GM23338 (cell line): ENCODE measurements at regions not wholly inside any gene's neighbourhood (a gene's known extent, or its start where the extent isn't known, plus 50 kb on each side); places are given as distances from the start of the nearest gene placed in this dataset.

Experiments used
- ATAC-seq: fragments of 200-7000 bp; cut with Tn5 transposase; 3 replicates; pipeline ENCODE4 v1.9.1; 2020
- DNase-seq: peaks from one replicate; pipeline ENCODE4 v3.0.0-alpha.2; 2015; ENCODE audit warnings: low spot score
- H2AFZ ChIP-seq: fragments of 200-600 bp; sonication (generic); 2 replicates; pipeline ENCODE4 v1.8.0; 2016; ENCODE audit warnings: antibody characterized with exemption, mild to moderate bottlenecking, moderate library complexity
- H3F3A ChIP-seq: fragments of 200-600 bp; sonication (generic); replicated peaks from 2 replicates; pipeline ENCODE4 v1.8.0; 2017; ENCODE audit warnings: antibody characterized with exemption, mixed run types, low read depth
- H3K27ac ChIP-seq: fragments of 200-600 bp; sonication (generic); 2 replicates; pipeline ENCODE4 v1.6.1; 2016; ENCODE audit warnings: low read depth
- H3K27me3 ChIP-seq: fragments of 200-600 bp; sonication (generic); 2 replicates; pipeline ENCODE4 v1.8.0; 2016; ENCODE audit warnings: mild to moderate bottlenecking, mixed run types, moderate library complexity; ENCODE audit not compliant: insufficient read depth
- H3K36me3 ChIP-seq: fragments of 200-600 bp; sonication (generic); 2 replicates; pipeline ENCODE4 v1.8.0; 2016; ENCODE audit warnings: mild to moderate bottlenecking; ENCODE audit not compliant: insufficient read depth
- H3K4me1 ChIP-seq: fragments of 200-600 bp; sonication (generic); 2 replicates; pipeline ENCODE4 v1.8.0; 2016; ENCODE audit warnings: mild to moderate bottlenecking, moderate library complexity; ENCODE audit not compliant: insufficient read depth
- H3K4me2 ChIP-seq: fragments of 200-600 bp; sonication (generic); 2 replicates; pipeline ENCODE4 v1.7.1; 2017; ENCODE audit warnings: mixed run types
- H3K4me3 ChIP-seq: fragments of 200-600 bp; sonication (generic); 2 replicates; pipeline ENCODE4 v1.6.1; 2016; ENCODE audit warnings: mixed run types
- H3K79me2 ChIP-seq: fragments of 200-600 bp; sonication (generic); replicated peaks from 2 replicates; pipeline ENCODE4 v1.8.0; 2017; ENCODE audit warnings: mild to moderate bottlenecking; ENCODE audit not compliant: insufficient read depth
- H3K9me2 ChIP-seq: fragments of 200-600 bp; sonication (generic); 2 replicates; pipeline ENCODE4 v1.8.0; 2017; ENCODE audit not compliant: insufficient read depth
- H4K20me1 ChIP-seq: fragments of 200-600 bp; sonication (generic); replicated peaks from 2 replicates; pipeline ENCODE4 v1.8.0; 2017; ENCODE audit warnings: mild to moderate bottlenecking; ENCODE audit not compliant: insufficient read depth
- H3K27ac Mint-ChIP-seq: 2 replicates; pipeline ENCODE4 v1.8.0; 2020; ENCODE audit warnings: inconsistent platforms, mild to moderate bottlenecking, moderate library complexity, mixed read lengths
- H3K27me3 Mint-ChIP-seq: 3 replicates; pipeline ENCODE4 v1.8.0; 2022; ENCODE audit warnings: low read depth, mild to moderate bottlenecking, moderate library complexity, mixed read lengths, inconsistent platforms; ENCODE audit not compliant: insufficient read depth, poor library complexity
- H3K36me3 Mint-ChIP-seq: 3 replicates; pipeline ENCODE4 v1.8.0; 2021; ENCODE audit warnings: low read depth, mild to moderate bottlenecking, inconsistent platforms, moderate library complexity, mixed read lengths
- H3K4me1 Mint-ChIP-seq: 3 replicates; pipeline ENCODE4 v1.8.0; 2020; ENCODE audit warnings: mild to moderate bottlenecking, inconsistent platforms, mixed read lengths
- H3K4me3 Mint-ChIP-seq: 3 replicates; pipeline ENCODE4 v1.8.0; 2021; ENCODE audit warnings: moderate library complexity, mild to moderate bottlenecking, inconsistent platforms, mixed read lengths
- H3K9me3 Mint-ChIP-seq: 3 replicates; pipeline ENCODE4 v1.8.0; 2020; ENCODE audit warnings: moderate library complexity, mild to moderate bottlenecking, inconsistent platforms, mixed read lengths
- CREB1 ChIP-seq: fragments of 250-450 bp; sonication (Bioruptor Pico); IDR thresholded peaks from 2 replicates; pipeline ENCODE4 v1.5.0; 2020; ENCODE audit warnings: low read depth, mild to moderate bottlenecking, moderate library complexity
- EZH2 ChIP-seq: fragments of 200-600 bp; sonication (generic); IDR thresholded peaks from one replicate; pipeline ENCODE4 v1.8.0; 2017; ENCODE audit warnings: antibody characterized with exemption, mild to moderate bottlenecking, low read depth; ENCODE audit not compliant: unreplicated experiment
- EZH2phosphoT487 ChIP-seq: fragments of 200-600 bp; sonication (generic); IDR thresholded peaks from one replicate; pipeline ENCODE4 v1.8.1; 2018; ENCODE audit warnings: antibody characterized with exemption; ENCODE audit not compliant: unreplicated experiment
- JUNB ChIP-seq: IDR thresholded peaks from one replicate; pipeline ENCODE4 v1.6.1; 2016; ENCODE audit warnings: antibody characterized with exemption; ENCODE audit not compliant: unreplicated experiment
- NANOG ChIP-seq: IDR thresholded peaks from 2 replicates; pipeline ENCODE4 v1.6.1; 2016; ENCODE audit warnings: antibody characterized with exemption, borderline replicate concordance
- POLR2AphosphoS5 ChIP-seq: IDR thresholded peaks from 2 replicates; pipeline ENCODE4 v1.6.1; 2016; ENCODE audit warnings: antibody characterized with exemption, low read depth
- STAT1 ChIP-seq: IDR thresholded peaks from one replicate; pipeline ENCODE4 v1.6.1; 2016; ENCODE audit warnings: antibody characterized with exemption; ENCODE audit not compliant: unreplicated experiment
- ZNF114 ChIP-seq: fragments of 250-450 bp; sonication (Bioruptor Pico); IDR thresholded peaks from 2 replicates; pipeline ENCODE4 v1.5.0; 2020; ENCODE audit warnings: mild to moderate bottlenecking, moderate library complexity
- ZNF331 ChIP-seq: fragments of 250-450 bp; sonication (Bioruptor Pico); IDR thresholded peaks from 2 replicates; pipeline ENCODE4 v1.5.0; 2020; ENCODE audit warnings: low read depth, mild to moderate bottlenecking, moderate library complexity
- TF ChIP-seq, protein P1 (sequence below): IDR thresholded peaks from one replicate; pipeline ENCODE4 v1.6.1; 2018; ENCODE audit warnings: antibody characterized with exemption; ENCODE audit not compliant: unreplicated experiment
- TF ChIP-seq, protein P2 (sequence below), 2 experiments: fragments of 200-600 bp in 1 of 2; sonication (generic) in 1 of 2; conservative IDR thresholded peaks; 2 replicates each; pipeline versions ENCODE4 v1.5.1 to v1.6.1; 2016 to 2017; ENCODE audit warnings: antibody characterized with exemption in 2 of 2, low read depth in 2 of 2, mild to moderate bottlenecking in 2 of 2, moderate library complexity in 1 of 2
- TF ChIP-seq, protein P3 (sequence below): IDR thresholded peaks from 2 replicates; pipeline ENCODE4 v1.6.1; 2016; ENCODE audit warnings: antibody characterized with exemption
- TF ChIP-seq, protein P4 (sequence below): fragments of 250-450 bp; sonication (Bioruptor Pico); IDR thresholded peaks from 2 replicates; pipeline ENCODE4 v1.5.0; 2020; ENCODE audit warnings: mild to moderate bottlenecking, moderate library complexity

DNA sequence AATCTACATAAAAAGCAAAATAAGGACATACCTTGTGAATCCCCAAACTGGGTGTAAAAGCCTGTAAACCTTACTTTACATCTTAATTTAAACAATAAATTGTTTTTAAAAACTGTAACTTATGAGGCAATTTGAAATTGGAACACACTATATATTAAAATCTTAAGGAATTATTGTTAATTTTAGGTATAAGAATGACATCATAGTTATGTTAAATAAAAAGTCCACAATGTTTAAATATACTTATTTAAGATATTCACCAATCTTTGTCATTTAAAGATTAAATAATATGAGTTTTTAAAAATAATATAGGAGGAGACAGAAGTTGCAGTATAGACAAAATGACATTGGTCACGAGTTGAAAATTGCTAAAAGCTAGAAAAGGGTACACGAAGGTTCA is 621.9 kb upstream of the POU3F2 start:
- H3K27ac Mint-ChIP-seq, result no peak overlapping the region
- no peaks in the 10 kb centered on the region for H3K36me3 Mint-ChIP-seq
- Histone ChIP-seq H3K4me3 (no peak overlapping the region), H3F3A (no peaks in the 10 kb centered on the region), H3K79me2 (no peaks in the 10 kb centered on the region), H3K4me1 (no peaks in the 10 kb centered on the region), H3K36me3 (no peaks in the 10 kb centered on the region), H4K20me1 (no peaks in the 10 kb centered on the region), H3K4me2 (no peak overlapping the region), H2AFZ (no peak overlapping the region), H3K27ac (no peak overlapping the region), H3K27me3 (no peaks in the 10 kb centered on the region), H3K9me2 (no peaks in the 10 kb centered on the region)
- no peaks in the 10 kb centered on the region for H3K27me3 Mint-ChIP-seq
- TF ChIP-seq EZH2phosphoT487, result no peak
- TF ChIP-seq JUNB, result no peak
- TF ChIP-seq, protein P1, sequence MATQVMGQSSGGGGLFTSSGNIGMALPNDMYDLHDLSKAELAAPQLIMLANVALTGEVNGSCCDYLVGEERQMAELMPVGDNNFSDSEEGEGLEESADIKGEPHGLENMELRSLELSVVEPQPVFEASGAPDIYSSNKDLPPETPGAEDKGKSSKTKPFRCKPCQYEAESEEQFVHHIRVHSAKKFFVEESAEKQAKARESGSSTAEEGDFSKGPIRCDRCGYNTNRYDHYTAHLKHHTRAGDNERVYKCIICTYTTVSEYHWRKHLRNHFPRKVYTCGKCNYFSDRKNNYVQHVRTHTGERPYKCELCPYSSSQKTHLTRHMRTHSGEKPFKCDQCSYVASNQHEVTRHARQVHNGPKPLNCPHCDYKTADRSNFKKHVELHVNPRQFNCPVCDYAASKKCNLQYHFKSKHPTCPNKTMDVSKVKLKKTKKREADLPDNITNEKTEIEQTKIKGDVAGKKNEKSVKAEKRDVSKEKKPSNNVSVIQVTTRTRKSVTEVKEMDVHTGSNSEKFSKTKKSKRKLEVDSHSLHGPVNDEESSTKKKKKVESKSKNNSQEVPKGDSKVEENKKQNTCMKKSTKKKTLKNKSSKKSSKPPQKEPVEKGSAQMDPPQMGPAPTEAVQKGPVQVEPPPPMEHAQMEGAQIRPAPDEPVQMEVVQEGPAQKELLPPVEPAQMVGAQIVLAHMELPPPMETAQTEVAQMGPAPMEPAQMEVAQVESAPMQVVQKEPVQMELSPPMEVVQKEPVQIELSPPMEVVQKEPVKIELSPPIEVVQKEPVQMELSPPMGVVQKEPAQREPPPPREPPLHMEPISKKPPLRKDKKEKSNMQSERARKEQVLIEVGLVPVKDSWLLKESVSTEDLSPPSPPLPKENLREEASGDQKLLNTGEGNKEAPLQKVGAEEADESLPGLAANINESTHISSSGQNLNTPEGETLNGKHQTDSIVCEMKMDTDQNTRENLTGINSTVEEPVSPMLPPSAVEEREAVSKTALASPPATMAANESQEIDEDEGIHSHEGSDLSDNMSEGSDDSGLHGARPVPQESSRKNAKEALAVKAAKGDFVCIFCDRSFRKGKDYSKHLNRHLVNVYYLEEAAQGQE, result no peak
- TF ChIP-seq, protein P2, sequence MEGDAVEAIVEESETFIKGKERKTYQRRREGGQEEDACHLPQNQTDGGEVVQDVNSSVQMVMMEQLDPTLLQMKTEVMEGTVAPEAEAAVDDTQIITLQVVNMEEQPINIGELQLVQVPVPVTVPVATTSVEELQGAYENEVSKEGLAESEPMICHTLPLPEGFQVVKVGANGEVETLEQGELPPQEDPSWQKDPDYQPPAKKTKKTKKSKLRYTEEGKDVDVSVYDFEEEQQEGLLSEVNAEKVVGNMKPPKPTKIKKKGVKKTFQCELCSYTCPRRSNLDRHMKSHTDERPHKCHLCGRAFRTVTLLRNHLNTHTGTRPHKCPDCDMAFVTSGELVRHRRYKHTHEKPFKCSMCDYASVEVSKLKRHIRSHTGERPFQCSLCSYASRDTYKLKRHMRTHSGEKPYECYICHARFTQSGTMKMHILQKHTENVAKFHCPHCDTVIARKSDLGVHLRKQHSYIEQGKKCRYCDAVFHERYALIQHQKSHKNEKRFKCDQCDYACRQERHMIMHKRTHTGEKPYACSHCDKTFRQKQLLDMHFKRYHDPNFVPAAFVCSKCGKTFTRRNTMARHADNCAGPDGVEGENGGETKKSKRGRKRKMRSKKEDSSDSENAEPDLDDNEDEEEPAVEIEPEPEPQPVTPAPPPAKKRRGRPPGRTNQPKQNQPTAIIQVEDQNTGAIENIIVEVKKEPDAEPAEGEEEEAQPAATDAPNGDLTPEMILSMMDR (conservative IDR thresholded peaks at IDR 0.05; ENCODE audit: low read depth in 2 of 2), result no peak
- no peak for TF ChIP-seq ZNF114 (CRISPR knock-in tag)
- TF ChIP-seq, protein P3, sequence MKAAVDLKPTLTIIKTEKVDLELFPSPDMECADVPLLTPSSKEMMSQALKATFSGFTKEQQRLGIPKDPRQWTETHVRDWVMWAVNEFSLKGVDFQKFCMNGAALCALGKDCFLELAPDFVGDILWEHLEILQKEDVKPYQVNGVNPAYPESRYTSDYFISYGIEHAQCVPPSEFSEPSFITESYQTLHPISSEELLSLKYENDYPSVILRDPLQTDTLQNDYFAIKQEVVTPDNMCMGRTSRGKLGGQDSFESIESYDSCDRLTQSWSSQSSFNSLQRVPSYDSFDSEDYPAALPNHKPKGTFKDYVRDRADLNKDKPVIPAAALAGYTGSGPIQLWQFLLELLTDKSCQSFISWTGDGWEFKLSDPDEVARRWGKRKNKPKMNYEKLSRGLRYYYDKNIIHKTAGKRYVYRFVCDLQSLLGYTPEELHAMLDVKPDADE, result no peak
- TF ChIP-seq POLR2AphosphoS5, result no peak
- no peak for TF ChIP-seq NANOG
- no peak for TF ChIP-seq STAT1
- TF ChIP-seq EZH2, result no peak
- no peak for TF ChIP-seq ZNF331
- no peak for TF ChIP-seq CREB1
- TF ChIP-seq, protein P4, sequence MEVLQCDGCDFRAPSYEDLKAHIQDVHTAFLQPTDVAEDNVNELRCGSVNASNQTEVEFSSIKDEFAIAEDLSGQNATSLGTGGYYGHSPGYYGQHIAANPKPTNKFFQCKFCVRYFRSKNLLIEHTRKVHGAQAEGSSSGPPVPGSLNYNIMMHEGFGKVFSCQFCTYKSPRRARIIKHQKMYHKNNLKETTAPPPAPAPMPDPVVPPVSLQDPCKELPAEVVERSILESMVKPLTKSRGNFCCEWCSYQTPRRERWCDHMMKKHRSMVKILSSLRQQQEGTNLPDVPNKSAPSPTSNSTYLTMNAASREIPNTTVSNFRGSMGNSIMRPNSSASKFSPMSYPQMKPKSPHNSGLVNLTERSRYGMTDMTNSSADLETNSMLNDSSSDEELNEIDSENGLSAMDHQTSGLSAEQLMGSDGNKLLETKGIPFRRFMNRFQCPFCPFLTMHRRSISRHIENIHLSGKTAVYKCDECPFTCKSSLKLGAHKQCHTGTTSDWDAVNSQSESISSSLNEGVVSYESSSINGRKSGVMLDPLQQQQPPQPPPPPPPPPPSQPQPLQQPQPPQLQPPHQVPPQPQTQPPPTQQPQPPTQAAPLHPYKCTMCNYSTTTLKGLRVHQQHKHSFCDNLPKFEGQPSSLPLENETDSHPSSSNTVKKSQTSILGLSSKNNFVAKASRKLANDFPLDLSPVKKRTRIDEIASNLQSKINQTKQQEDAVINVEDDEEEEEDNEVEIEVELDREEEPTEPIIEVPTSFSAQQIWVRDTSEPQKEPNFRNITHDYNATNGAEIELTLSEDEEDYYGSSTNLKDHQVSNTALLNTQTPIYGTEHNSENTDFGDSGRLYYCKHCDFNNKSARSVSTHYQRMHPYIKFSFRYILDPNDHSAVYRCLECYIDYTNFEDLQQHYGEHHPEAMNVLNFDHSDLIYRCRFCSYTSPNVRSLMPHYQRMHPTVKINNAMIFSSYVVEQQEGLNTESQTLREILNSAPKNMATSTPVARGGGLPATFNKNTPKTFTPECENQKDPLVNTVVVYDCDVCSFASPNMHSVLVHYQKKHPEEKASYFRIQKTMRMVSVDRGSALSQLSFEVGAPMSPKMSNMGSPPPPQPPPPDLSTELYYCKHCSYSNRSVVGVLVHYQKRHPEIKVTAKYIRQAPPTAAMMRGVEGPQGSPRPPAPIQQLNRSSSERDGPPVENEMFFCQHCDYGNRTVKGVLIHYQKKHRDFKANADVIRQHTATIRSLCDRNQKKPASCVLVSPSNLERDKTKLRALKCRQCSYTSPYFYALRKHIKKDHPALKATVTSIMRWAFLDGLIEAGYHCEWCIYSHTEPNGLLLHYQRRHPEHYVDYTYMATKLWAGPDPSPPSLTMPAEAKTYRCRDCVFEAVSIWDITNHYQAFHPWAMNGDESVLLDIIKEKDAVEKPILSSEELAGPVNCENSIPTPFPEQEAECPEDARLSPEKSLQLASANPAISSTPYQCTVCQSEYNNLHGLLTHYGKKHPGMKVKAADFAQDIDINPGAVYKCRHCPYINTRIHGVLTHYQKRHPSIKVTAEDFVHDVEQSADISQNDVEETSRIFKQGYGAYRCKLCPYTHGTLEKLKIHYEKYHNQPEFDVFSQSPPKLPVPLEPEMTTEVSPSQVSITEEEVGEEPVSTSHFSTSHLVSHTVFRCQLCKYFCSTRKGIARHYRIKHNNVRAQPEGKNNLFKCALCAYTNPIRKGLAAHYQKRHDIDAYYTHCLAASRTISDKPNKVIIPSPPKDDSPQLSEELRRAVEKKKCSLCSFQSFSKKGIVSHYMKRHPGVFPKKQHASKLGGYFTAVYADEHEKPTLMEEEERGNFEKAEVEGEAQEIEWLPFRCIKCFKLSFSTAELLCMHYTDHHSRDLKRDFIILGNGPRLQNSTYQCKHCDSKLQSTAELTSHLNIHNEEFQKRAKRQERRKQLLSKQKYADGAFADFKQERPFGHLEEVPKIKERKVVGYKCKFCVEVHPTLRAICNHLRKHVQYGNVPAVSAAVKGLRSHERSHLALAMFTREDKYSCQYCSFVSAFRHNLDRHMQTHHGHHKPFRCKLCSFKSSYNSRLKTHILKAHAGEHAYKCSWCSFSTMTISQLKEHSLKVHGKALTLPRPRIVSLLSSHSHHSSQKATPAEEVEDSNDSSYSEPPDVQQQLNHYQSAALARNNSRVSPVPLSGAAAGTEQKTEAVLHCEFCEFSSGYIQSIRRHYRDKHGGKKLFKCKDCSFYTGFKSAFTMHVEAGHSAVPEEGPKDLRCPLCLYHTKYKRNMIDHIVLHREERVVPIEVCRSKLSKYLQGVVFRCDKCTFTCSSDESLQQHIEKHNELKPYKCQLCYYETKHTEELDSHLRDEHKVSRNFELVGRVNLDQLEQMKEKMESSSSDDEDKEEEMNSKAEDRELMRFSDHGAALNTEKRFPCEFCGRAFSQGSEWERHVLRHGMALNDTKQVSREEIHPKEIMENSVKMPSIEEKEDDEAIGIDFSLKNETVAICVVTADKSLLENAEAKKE (CRISPR knock-in tag), result no peak
- no peak overlapping the region for H3K4me3 Mint-ChIP-seq
- H3K9me3 Mint-ChIP-seq, result no peaks in the 10 kb centered on the region
- H3K4me1 Mint-ChIP-seq, result no peaks in the 10 kb centered on the region; the same call in 2 of the 3 replicates
- ATAC-seq (no peak), DNase-seq (no peak)
